ENCODE measurements at regions not wholly inside any gene's neighbourhood (a gene's known extent, or its start where the extent isn't known, plus 50 kb on each side); places are given as distances from the start of the nearest gene placed in this dataset.

GRCh38 chr1:90144820-90145219 is 149.9 kb downstream of the ZNF326 start:
- no peaks in the 10 kb centered on the region for H3K27me3 ChIP-seq (ENCODE audit: insufficient read depth, low read length)
- no peak overlapping the region for H3K27ac ChIP-seq (ENCODE audit: low read length)
- no peaks in the 10 kb centered on the region for H3K4me1 ChIP-seq (ENCODE audit: insufficient read depth, low read length)
- H3K4me3 ChIP-seq (ENCODE audit: low read length) = no peak overlapping the region
- no peaks in the 10 kb centered on the region for H3K36me3 ChIP-seq (ENCODE audit: insufficient read depth, low read depth, low read length)
- peaks cover 10% of the 10 kb centered on the region for H3K9me3 ChIP-seq (ENCODE audit: insufficient read depth, low read depth, low read length)
- H3K9ac ChIP-seq (ENCODE audit: low read depth, low read length) = no peak overlapping the region

- Histone ChIP-seq H3K9me3 (ENCODE audit: insufficient read depth, low read depth, low read length) (peaks cover 22% of the 10 kb centered on the region), H3K4me1 (ENCODE audit: insufficient read depth, low read length) (no peaks in the 10 kb centered on the region), H3K4me3 (ENCODE audit: low read length) (no peak overlapping the region), H3K36me3 (ENCODE audit: insufficient read depth, low read depth, low read length) (no peaks in the 10 kb centered on the region), H3K27ac (ENCODE audit: low read length) (no peak overlapping the region), H3K9ac (ENCODE audit: low read depth, low read length) (no peak overlapping the region), H3K27me3 (ENCODE audit: insufficient read depth, low read length) (no peaks in the 10 kb centered on the region)
Observed at GRCh38 chr1:90143591-90143990, 148.7 kb downstream of the ZNF326 start.

GRCh38 chr1:90142697-90143096 is 147.8 kb downstream of the ZNF326 start:
- no peaks in the 10 kb centered on the region for H3K36me3 ChIP-seq (ENCODE audit: insufficient read depth, low read depth, low read length)

GRCh38 chr1:90139837-90140236 is 144.9 kb downstream of the ZNF326 start:
- Histone ChIP-seq H3K4me3 (ENCODE audit: low read length) (no peak overlapping the region), H3K36me3 (ENCODE audit: insufficient read depth, low read depth, low read length) (no peaks in the 10 kb centered on the region), H3K27ac (ENCODE audit: low read length) (no peak overlapping the region), H3K9me3 (ENCODE audit: insufficient read depth, low read depth, low read length) (peaks cover 38% of the 10 kb centered on the region), H3K27me3 (ENCODE audit: insufficient read depth, low read length) (no peaks in the 10 kb centered on the region), H3K9ac (ENCODE audit: low read depth, low read length) (no peak overlapping the region), H3K4me1 (ENCODE audit: insufficient read depth, low read length) (no peaks in the 10 kb centered on the region)

More at GRCh38 chr1:90142697-90143096, 147.8 kb downstream of the ZNF326 start:
- Histone ChIP-seq H3K4me1 (ENCODE audit: insufficient read depth, low read length) (no peaks in the 10 kb centered on the region), H3K27ac (ENCODE audit: low read length) (no peak overlapping the region), H3K9me3 (ENCODE audit: insufficient read depth, low read depth, low read length) (peaks cover 29% of the 10 kb centered on the region), H3K27me3 (ENCODE audit: insufficient read depth, low read length) (no peaks in the 10 kb centered on the region), H3K9ac (ENCODE audit: low read depth, low read length) (no peak overlapping the region), H3K4me3 (ENCODE audit: low read length) (no peak overlapping the region)

GRCh38 chr1:90135286-90135685 is 140.4 kb downstream of the ZNF326 start:
- no peak overlapping the region for H3K4me3 ChIP-seq (ENCODE audit: low read length)
- H3K9me3 ChIP-seq (ENCODE audit: insufficient read depth, low read depth, low read length) = peaks cover 33% of the 10 kb centered on the region
- H3K9ac ChIP-seq (ENCODE audit: low read depth, low read length) = no peak overlapping the region
- H3K27ac ChIP-seq (ENCODE audit: low read length) = no peak overlapping the region
- H3K27me3 ChIP-seq (ENCODE audit: insufficient read depth, low read length) = no peaks in the 10 kb centered on the region
- no peaks in the 10 kb centered on the region for H3K36me3 ChIP-seq (ENCODE audit: insufficient read depth, low read depth, low read length)
- no peaks in the 10 kb centered on the region for H3K4me1 ChIP-seq (ENCODE audit: insufficient read depth, low read length)

GRCh38 chr1:90134175-90134955 is 139.5 kb downstream of the ZNF326 start:
- no peak overlapping the region for H3K9ac ChIP-seq (ENCODE audit: low read depth, low read length)
- H3K27me3 ChIP-seq (ENCODE audit: insufficient read depth, low read length) = no peaks in the 10 kb centered on the region
- H3K36me3 ChIP-seq (ENCODE audit: insufficient read depth, low read depth, low read length) = no peaks in the 10 kb centered on the region
- no peaks in the 10 kb centered on the region for H3K4me1 ChIP-seq (ENCODE audit: insufficient read depth, low read length)
- no peak overlapping the region for H3K27ac ChIP-seq (ENCODE audit: low read length)
- no peak overlapping the region for H3K4me3 ChIP-seq (ENCODE audit: low read length)
- H3K9me3 ChIP-seq (ENCODE audit: insufficient read depth, low read depth, low read length) = peaks cover 24% of the 10 kb centered on the region

GRCh38 chr1:90133133-90133532 is 138.2 kb downstream of the ZNF326 start:
- H3K4me3 ChIP-seq (ENCODE audit: low read length) = no peak overlapping the region
- H3K9ac ChIP-seq (ENCODE audit: low read depth, low read length) = no peak overlapping the region
- H3K27me3 ChIP-seq (ENCODE audit: insufficient read depth, low read length) = no peaks in the 10 kb centered on the region
- peaks cover 12% of the 10 kb centered on the region for H3K9me3 ChIP-seq (ENCODE audit: insufficient read depth, low read depth, low read length)
- H3K27ac ChIP-seq (ENCODE audit: low read length) = no peak overlapping the region
- H3K4me1 ChIP-seq (ENCODE audit: insufficient read depth, low read length) = no peaks in the 10 kb centered on the region
- H3K36me3 ChIP-seq (ENCODE audit: insufficient read depth, low read depth, low read length) = no peaks in the 10 kb centered on the region

- Histone ChIP-seq H3K27ac (ENCODE audit: low read length) (no peak overlapping the region), H3K36me3 (ENCODE audit: insufficient read depth, low read depth, low read length) (no peaks in the 10 kb centered on the region), H3K4me3 (ENCODE audit: low read length) (no peak overlapping the region), H3K27me3 (ENCODE audit: insufficient read depth, low read length) (no peaks in the 10 kb centered on the region), H3K4me1 (ENCODE audit: insufficient read depth, low read length) (no peaks in the 10 kb centered on the region), H3K9ac (ENCODE audit: low read depth, low read length) (no peak overlapping the region), H3K9me3 (ENCODE audit: insufficient read depth, low read depth, low read length) (peaks cover 7% of the 10 kb centered on the region)
Observed at GRCh38 chr1:90132306-90132705, 137.4 kb downstream of the ZNF326 start.

- Histone ChIP-seq H3K4me1 (ENCODE audit: insufficient read depth, low read length) (peaks cover 2% of the 10 kb centered on the region; the same call in 1 of the 2 replicates), H3K4me3 (ENCODE audit: low read length) (no peak overlapping the region), H3K36me3 (ENCODE audit: insufficient read depth, low read depth, low read length) (no peaks in the 10 kb centered on the region), H3K9ac (ENCODE audit: low read depth, low read length) (no peak overlapping the region), H3K27me3 (ENCODE audit: insufficient read depth, low read length) (no peaks in the 10 kb centered on the region), H3K27ac (ENCODE audit: low read length) (no peak overlapping the region), H3K9me3 (ENCODE audit: insufficient read depth, low read depth, low read length) (no peaks in the 10 kb centered on the region)
Observed at GRCh38 chr1:90127288-90127953, 132.5 kb downstream of the ZNF326 start.

- Histone ChIP-seq H3K9me3 (ENCODE audit: insufficient read depth, low read depth, low read length) (no peaks in the 10 kb centered on the region), H3K9ac (ENCODE audit: low read depth, low read length) (no peak overlapping the region), H3K36me3 (ENCODE audit: insufficient read depth, low read depth, low read length) (no peaks in the 10 kb centered on the region), H3K27me3 (ENCODE audit: insufficient read depth, low read length) (no peaks in the 10 kb centered on the region), H3K27ac (ENCODE audit: low read length) (no peak overlapping the region), H3K4me1 (ENCODE audit: insufficient read depth, low read length) (peaks cover 3% of the 10 kb centered on the region; the same call in 1 of the 2 replicates), H3K4me3 (ENCODE audit: low read length) (no peak overlapping the region)
Observed at GRCh38 chr1:90126834-90127233, 131.9 kb downstream of the ZNF326 start.

- no peak overlapping the region for H3K4me3 ChIP-seq (ENCODE audit: low read length)
Observed at GRCh38 chr1:90122654-90123340, 127.9 kb downstream of the ZNF326 start.

More at GRCh38 chr1:90122654-90123340, 127.9 kb downstream of the ZNF326 start:
- no peaks in the 10 kb centered on the region for H3K36me3 ChIP-seq (ENCODE audit: insufficient read depth, low read depth, low read length)
- H3K27ac ChIP-seq (ENCODE audit: low read length) = no peak overlapping the region
- H3K4me1 ChIP-seq (ENCODE audit: insufficient read depth, low read length) = peaks cover 3% of the 10 kb centered on the region; the same call in 1 of the 2 replicates
- H3K27me3 ChIP-seq (ENCODE audit: insufficient read depth, low read length) = no peaks in the 10 kb centered on the region
- no peaks in the 10 kb centered on the region for H3K9me3 ChIP-seq (ENCODE audit: insufficient read depth, low read depth, low read length)
- H3K9ac ChIP-seq (ENCODE audit: low read depth, low read length) = no peak overlapping the region
